ENCODE measurements at regions not wholly inside any gene's neighbourhood (a gene's known extent, or its start where the extent isn't known, plus 50 kb on each side); places are given as distances from the start of the nearest gene placed in this dataset.

DNA sequence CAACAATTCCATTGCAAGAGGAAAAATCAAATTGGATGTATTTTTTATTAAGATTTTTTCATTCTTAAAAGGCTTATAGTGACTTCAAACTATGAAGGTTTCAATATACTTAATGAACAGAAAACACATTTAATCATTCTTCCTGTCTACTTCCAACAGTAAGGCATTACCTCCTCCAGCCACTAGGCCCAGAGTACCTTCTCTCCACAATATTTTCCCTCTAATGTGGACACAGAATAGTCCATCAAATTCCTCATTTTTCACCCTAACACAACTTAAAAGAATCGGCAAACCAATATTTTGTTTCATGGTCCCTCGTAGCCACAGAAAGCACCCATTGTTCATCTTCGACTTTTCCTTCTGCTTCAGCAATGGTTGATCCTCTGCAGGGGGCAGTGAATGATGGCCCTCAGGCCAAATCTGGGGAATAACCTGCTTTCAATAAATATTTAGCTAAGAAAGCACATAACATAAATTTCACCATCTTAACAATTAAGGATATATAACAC, 335.4 kb upstream of the ID4 start:
- TF ChIP-seq, protein P1, sequence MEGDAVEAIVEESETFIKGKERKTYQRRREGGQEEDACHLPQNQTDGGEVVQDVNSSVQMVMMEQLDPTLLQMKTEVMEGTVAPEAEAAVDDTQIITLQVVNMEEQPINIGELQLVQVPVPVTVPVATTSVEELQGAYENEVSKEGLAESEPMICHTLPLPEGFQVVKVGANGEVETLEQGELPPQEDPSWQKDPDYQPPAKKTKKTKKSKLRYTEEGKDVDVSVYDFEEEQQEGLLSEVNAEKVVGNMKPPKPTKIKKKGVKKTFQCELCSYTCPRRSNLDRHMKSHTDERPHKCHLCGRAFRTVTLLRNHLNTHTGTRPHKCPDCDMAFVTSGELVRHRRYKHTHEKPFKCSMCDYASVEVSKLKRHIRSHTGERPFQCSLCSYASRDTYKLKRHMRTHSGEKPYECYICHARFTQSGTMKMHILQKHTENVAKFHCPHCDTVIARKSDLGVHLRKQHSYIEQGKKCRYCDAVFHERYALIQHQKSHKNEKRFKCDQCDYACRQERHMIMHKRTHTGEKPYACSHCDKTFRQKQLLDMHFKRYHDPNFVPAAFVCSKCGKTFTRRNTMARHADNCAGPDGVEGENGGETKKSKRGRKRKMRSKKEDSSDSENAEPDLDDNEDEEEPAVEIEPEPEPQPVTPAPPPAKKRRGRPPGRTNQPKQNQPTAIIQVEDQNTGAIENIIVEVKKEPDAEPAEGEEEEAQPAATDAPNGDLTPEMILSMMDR (IDR thresholded peaks at IDR 0.05), result no peak
- no peak for TF ChIP-seq POLR2A (IDR thresholded peaks at IDR 0.05)
